HG03442 (cell line): ENCODE measurements at regions not wholly inside any gene's neighbourhood (a gene's known extent, or its start where the extent isn't known, plus 50 kb on each side); places are given as distances from the start of the nearest gene placed in this dataset.

ENCODE experiments used
- ATAC-seq: cut with Tn5 transposase; IDR thresholded peaks from one replicate; pipeline ENCODE4 v1.9.1; 2021; ENCODE audit warnings: mild to moderate bottlenecking, moderate library complexity; ENCODE audit not compliant: unreplicated experiment

GRCh38 chr16:80427795-80428194 lies 113.0 kb upstream of the DYNLRB2 start:
- ATAC-seq: no peak

GRCh38 chr16:80418517-80419355 lies 122.1 kb upstream of the DYNLRB2 start:
- ATAC-seq: no peak

GRCh38 chr16:80417706-80418271 lies 123.0 kb upstream of the DYNLRB2 start:
- ATAC-seq: no peak

- no peak for ATAC-seq
Observed at GRCh38 chr16:80408014-80408413, 132.8 kb upstream of the DYNLRB2 start.

- no peak for ATAC-seq
Observed at GRCh38 chr16:80407265-80407987, 133.4 kb upstream of the DYNLRB2 start.

GRCh38 chr16:80404847-80405246 lies 135.9 kb upstream of the DYNLRB2 start:
- ATAC-seq: no peak

GRCh38 chr16:80403894-80404293 lies 136.9 kb upstream of the DYNLRB2 start:
- no peak for ATAC-seq

- ATAC-seq: no peak
Observed at GRCh38 chr16:80390871-80391489, 149.8 kb upstream of the DYNLRB2 start.

GRCh38 chr16:80390046-80390445 lies 150.7 kb upstream of the DYNLRB2 start:
- ATAC-seq: no peak

- no peak for ATAC-seq
Observed at GRCh38 chr16:80389338-80389737, 151.5 kb upstream of the DYNLRB2 start.

GRCh38 chr16:80387318-80387921 lies 153.4 kb upstream of the DYNLRB2 start:
- ATAC-seq: no peak

GRCh38 chr16:80384862-80385261 lies 155.9 kb upstream of the DYNLRB2 start:
- no peak for ATAC-seq

- no peak for ATAC-seq
Observed at GRCh38 chr16:80380514-80380913, 160.3 kb upstream of the DYNLRB2 start.

- ATAC-seq: no peak
Observed at GRCh38 chr16:80377096-80377956, 163.5 kb upstream of the DYNLRB2 start.

- no peak for ATAC-seq
Observed at GRCh38 chr16:80375973-80376372, 164.8 kb upstream of the DYNLRB2 start.

- ATAC-seq: no peak
Observed at GRCh38 chr16:80375513-80375912, 165.3 kb upstream of the DYNLRB2 start.

GRCh38 chr16:80372341-80372740 lies 168.5 kb upstream of the DYNLRB2 start:
- no peak for ATAC-seq

GRCh38 chr16:80369138-80369958 lies 171.4 kb upstream of the DYNLRB2 start:
- no peak for ATAC-seq

GRCh38 chr16:80367037-80367658 lies 173.6 kb upstream of the DYNLRB2 start:
- ATAC-seq: no peak
